Esophagus muscularis mucosa (tissue), 4 donors: ENCODE measurements at regions not wholly inside any gene's neighbourhood (a gene's known extent, or its start where the extent isn't known, plus 50 kb on each side); places are given as distances from the start of the nearest gene placed in this dataset.

Experiments
- CTCF ChIP-seq, 3 experiments: fragments of 200-600 bp in 2 of 3; fragments of 450-650 bp in 1 of 3; sonication (generic) in 2 of 3; IDR thresholded peaks; one replicate each; pipeline ENCODE4 v1.5.1; 2017 to 2019; ENCODE audit warnings: antibody characterized with exemption in 3 of 3, mild to moderate bottlenecking in 2 of 3, moderate library complexity in 1 of 3
- EP300 ChIP-seq: sonication (generic); formaldehyde crosslinking; IDR thresholded peaks from one replicate; pipeline ENCODE4 v1.6.1; 2017; ENCODE audit warnings: antibody characterized with exemption
- POLR2A ChIP-seq: fragments of 450-650 bp; IDR thresholded peaks from one replicate; pipeline ENCODE4 v1.6.1; 2017; ENCODE audit warnings: antibody characterized with exemption, moderate library complexity, mild to moderate bottlenecking, low read depth
- POLR2AphosphoS5 ChIP-seq, 2 donors: sonication (generic); formaldehyde crosslinking; IDR thresholded peaks; one replicate each; pipeline ENCODE4 v1.6.1; 2017; ENCODE audit warnings: antibody characterized with exemption in 2 of 2

GRCh38 chr2:106277426-106277825 lies 83.3 kb upstream of the UXS1 start:
- TF ChIP-seq CTCF (IDR thresholded peaks at IDR 0.05) (no peak), POLR2AphosphoS5 (IDR thresholded peaks at IDR 0.05) (no peak), POLR2A (no peak), EP300 (no peak)
